Lung (tissue), 11 donors: ENCODE measurements at regions not wholly inside any gene's neighbourhood (a gene's known extent, or its start where the extent isn't known, plus 50 kb on each side); places are given as distances from the start of the nearest gene placed in this dataset.

Experiments
- ATAC-seq: fragments of 200-7000 bp; cut with Tn5 transposase; one replicate; pipeline ENCODE4 v1.9.1; 2020; ENCODE audit warnings: moderate number of reproducible peaks; ENCODE audit not compliant: insufficient read depth, low FRiP score
- DNase-seq, 3 donors: peaks; one replicate each; pipeline ENCODE4 v3.0.0-alpha.2; 2013 to 2017
- H3K27ac ChIP-seq, 2 donors: one replicate each; pipeline ENCODE4 v1.5.1; 2013; ENCODE audit warnings: mild to moderate bottlenecking in 2 of 2, moderate library complexity in 2 of 2, control low read depth in 1 of 2, inconsistent platforms in 1 of 2, low read depth in 1 of 2, low read length in 1 of 2
- H3K27me3 ChIP-seq, 3 donors: one replicate each; pipeline ENCODE4 v1.5.1; 2013; ENCODE audit warnings: low read length in 2 of 3; ENCODE audit not compliant: control insufficient read depth in 3 of 3, insufficient read depth in 3 of 3
- H3K36me3 ChIP-seq, 4 donors: one replicate each; pipeline ENCODE4 v1.5.1; 2013; ENCODE audit warnings: low read length in 4 of 4, mild to moderate bottlenecking in 1 of 4, moderate library complexity in 1 of 4; ENCODE audit not compliant: control insufficient read depth in 4 of 4, insufficient read depth in 4 of 4
- H3K4me1 ChIP-seq, 5 donors: one replicate each; pipeline ENCODE4 v1.5.1; 2013; ENCODE audit warnings: low read length in 5 of 5, mild to moderate bottlenecking in 2 of 5, moderate library complexity in 1 of 5; ENCODE audit not compliant: control insufficient read depth in 5 of 5, insufficient read depth in 5 of 5
- H3K4me3 ChIP-seq: one replicate; pipeline ENCODE4 v1.5.1; 2013; ENCODE audit warnings: mild to moderate bottlenecking, control low read depth, moderate library complexity
- H3K9ac ChIP-seq, 2 donors: one replicate each; pipeline ENCODE4 v1.5.1; 2013; ENCODE audit warnings: low read length in 2 of 2, control low read depth in 1 of 2; ENCODE audit not compliant: insufficient read depth in 1 of 2
- H3K9me3 ChIP-seq, 4 donors: one replicate each; pipeline ENCODE4 v1.5.1; 2013; ENCODE audit warnings: low read length in 3 of 4, mild to moderate bottlenecking in 1 of 4, moderate library complexity in 1 of 4; ENCODE audit not compliant: control insufficient read depth in 4 of 4, insufficient read depth in 3 of 4
- WGBS, 2 donors: extraction: QIAGEN DNeasy Blood & Tissue Kit; methylation state at CpG; one replicate each; pipeline ENCODE4 v1.1.7; 2013; 5-methylcytosine and 5-hydroxymethylcytosine counted together
- TF ChIP-seq, protein P1 (sequence below): IDR thresholded peaks from 2 replicates; pipeline ENCODE4 v1.5.1; 2012; ENCODE audit warnings: mild to moderate bottlenecking; ENCODE audit errors: control extremely low read depth, extremely low read depth
- donor health status: control.
- donor health status: control.
- donor health status: Bipolar disorder and iron deficiency.
- donor health status: healthy.
- donor health status: DM: yes; HTN: yes; CAD: no.

- no peaks in the 10 kb centered on the region for H3K4me1 ChIP-seq
- no peak for ATAC-seq
- no peak overlapping the region for H3K9ac ChIP-seq
- WGBS, 2 donors = 76 to 82% methylated on average over 3 of the region's 3 CpGs
- peaks cover 0 to 2% (median 0%) of the 10 kb centered on the region in 4 donors for H3K9me3 ChIP-seq
- no peaks in the 10 kb centered on the region for H3K36me3 ChIP-seq
- no peak overlapping the region for H3K27ac ChIP-seq
- H3K27me3 ChIP-seq = no peaks in the 10 kb centered on the region
- TF ChIP-seq, protein P1, sequence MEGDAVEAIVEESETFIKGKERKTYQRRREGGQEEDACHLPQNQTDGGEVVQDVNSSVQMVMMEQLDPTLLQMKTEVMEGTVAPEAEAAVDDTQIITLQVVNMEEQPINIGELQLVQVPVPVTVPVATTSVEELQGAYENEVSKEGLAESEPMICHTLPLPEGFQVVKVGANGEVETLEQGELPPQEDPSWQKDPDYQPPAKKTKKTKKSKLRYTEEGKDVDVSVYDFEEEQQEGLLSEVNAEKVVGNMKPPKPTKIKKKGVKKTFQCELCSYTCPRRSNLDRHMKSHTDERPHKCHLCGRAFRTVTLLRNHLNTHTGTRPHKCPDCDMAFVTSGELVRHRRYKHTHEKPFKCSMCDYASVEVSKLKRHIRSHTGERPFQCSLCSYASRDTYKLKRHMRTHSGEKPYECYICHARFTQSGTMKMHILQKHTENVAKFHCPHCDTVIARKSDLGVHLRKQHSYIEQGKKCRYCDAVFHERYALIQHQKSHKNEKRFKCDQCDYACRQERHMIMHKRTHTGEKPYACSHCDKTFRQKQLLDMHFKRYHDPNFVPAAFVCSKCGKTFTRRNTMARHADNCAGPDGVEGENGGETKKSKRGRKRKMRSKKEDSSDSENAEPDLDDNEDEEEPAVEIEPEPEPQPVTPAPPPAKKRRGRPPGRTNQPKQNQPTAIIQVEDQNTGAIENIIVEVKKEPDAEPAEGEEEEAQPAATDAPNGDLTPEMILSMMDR = no peak
- DNase-seq = no peak
- no peak overlapping the region for H3K4me3 ChIP-seq
These were observed 131.2 kb upstream of the TSHZ2 start for GRCh38 chr20:52841003-52841402.

- H3K4me1 ChIP-seq = no peaks in the 10 kb centered on the region
- peaks cover 0 to 2% (median 0%) of the 10 kb centered on the region in 4 donors for H3K9me3 ChIP-seq
- DNase-seq = no peak
- ATAC-seq = no peak
- H3K27ac ChIP-seq = no peak overlapping the region
- H3K27me3 ChIP-seq = no peaks in the 10 kb centered on the region
- no peak overlapping the region for H3K9ac ChIP-seq
- TF ChIP-seq, protein P1 = no peak
- H3K36me3 ChIP-seq = no peaks in the 10 kb centered on the region
- WGBS, 2 donors = 95 to 98% methylated on average over 4 of the region's 4 CpGs
- H3K4me3 ChIP-seq = no peak overlapping the region
These were observed 132.1 kb upstream of the TSHZ2 start for GRCh38 chr20:52840041-52840440.

DNA sequence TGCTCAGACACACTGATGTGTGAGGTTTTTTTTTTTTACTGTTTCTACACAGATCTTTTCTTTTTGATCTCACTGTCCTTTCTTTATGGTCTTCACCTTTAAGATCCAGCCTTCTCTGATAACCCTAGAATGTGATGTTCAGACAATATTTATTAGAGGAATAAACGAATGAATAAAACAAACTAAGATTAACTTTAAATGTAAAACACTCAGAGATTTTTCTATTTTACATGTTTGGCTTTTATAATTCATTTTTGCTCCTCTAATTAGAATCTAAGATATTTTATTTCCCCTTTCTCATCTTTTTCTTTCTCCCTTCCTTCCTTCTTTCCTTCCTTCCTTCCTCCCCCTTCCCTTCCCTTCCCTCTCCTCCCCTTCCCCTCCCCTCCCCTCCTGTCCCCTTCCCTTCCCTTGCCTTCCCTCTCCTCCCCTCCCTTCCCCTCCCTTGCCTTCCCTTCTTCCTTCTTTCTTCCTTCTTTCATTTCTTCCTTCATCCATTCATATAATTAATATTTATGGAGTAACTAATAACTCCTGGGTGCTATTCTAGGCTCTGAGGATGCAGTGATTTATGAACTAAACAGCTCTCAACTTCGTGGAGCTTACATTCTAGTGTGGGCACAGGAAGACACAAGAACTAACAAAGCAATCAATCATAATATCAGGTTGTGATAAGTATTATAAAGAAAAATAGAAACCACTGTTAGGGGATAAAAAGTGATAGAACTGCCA, 133.5 kb upstream of the TSHZ2 start:
- no peak for DNase-seq
- no peak overlapping the region for H3K4me3 ChIP-seq
- no peak overlapping the region for H3K9ac ChIP-seq
- no peaks in the 10 kb centered on the region for H3K36me3 ChIP-seq
- H3K9me3 ChIP-seq = peaks cover 0 to 2% (median 0%) of the 10 kb centered on the region in 4 donors
- ATAC-seq = no peak
- WGBS, 2 donors = 54 to 55% methylated on average over 2 of the region's 2 CpGs
- H3K27me3 ChIP-seq = no peaks in the 10 kb centered on the region
- TF ChIP-seq, protein P1 = no peak
- no peak overlapping the region for H3K27ac ChIP-seq
- no peaks in the 10 kb centered on the region for H3K4me1 ChIP-seq

- Histone ChIP-seq H3K9me3 (no peaks in the 10 kb centered on the region), H3K27me3 (no peaks in the 10 kb centered on the region), H3K36me3 (no peaks in the 10 kb centered on the region), H3K4me3 (no peak overlapping the region), H3K9ac (no peak overlapping the region), H3K4me1 (no peaks in the 10 kb centered on the region), H3K27ac (no peak overlapping the region)
- DNase-seq (no peak), ATAC-seq (no peak)
- TF ChIP-seq, protein P1 = no peak
- WGBS, 2 donors = 54 to 57% methylated on average over 4 of the region's 4 CpGs
These were observed 134.8 kb upstream of the TSHZ2 start for GRCh38 chr20:52837378-52837777.
